GM12878 (cell line): ENCODE measurements at regions not wholly inside any gene's neighbourhood (a gene's known extent, or its start where the extent isn't known, plus 50 kb on each side); places are given as distances from the start of the nearest gene placed in this dataset.

Source experiments
- ATAC-seq: fragments of 200-7000 bp; cut with Tn5 transposase; 3 replicates; pipeline ENCODE4 v1.9.1; 2020; ENCODE audit warnings: mild to moderate bottlenecking, moderate library complexity
- BruUV-seq: library from RNA; stranded (reverse); fragments of 400-500 nt; replicated peaks from 2 replicates; lab custom pipeline; 2021; lab: Mats Ljungman, UMichigan
- CTCF ChIA-PET: fragments of 300-600 bp; sonication (Branson Sonifier 250); formaldehyde crosslinking; extraction: SDS; loops from one replicate; lab custom pipeline; 2021; ENCODE audit warnings: inconsistent platforms; lab: Yijun Ruan, JAX
- POLR2A ChIA-PET: fragments of 350-600 bp; formaldehyde crosslinking; extraction: SDS; loops from one replicate; lab custom pipeline; 2021; ENCODE audit warnings: inconsistent platforms; lab: Charles Lee
- RAD21 ChIA-PET: fragments of 300-600 bp; sonication (Branson Sonifier 250); formaldehyde crosslinking; loops from one replicate; lab custom pipeline; 2023; ENCODE audit warnings: antibody characterized with exemption; ENCODE audit not compliant: unreplicated experiment; lab: Charles Lee
- SMC1A ChIA-PET: fragments of 300-600 bp; sonication (Branson Sonifier 250); formaldehyde crosslinking; loops from one replicate; lab custom pipeline; 2023; ENCODE audit not compliant: unreplicated experiment, uncharacterized antibody; lab: Charles Lee
- DNase-seq: peaks from one replicate; pipeline ENCODE4 v3.0.0-alpha.2; 2011; ENCODE audit warnings: low read depth, low spot score
- FAIRE-seq: peaks from 3 replicates; lab custom pipeline; 2011; peaks lifted over from hg19 to GRCh38; lab: Jason Lieb, UNC
- H2AFZ ChIP-seq: 2 replicates; pipeline ENCODE4 v1.6.0; 2011; ENCODE audit warnings: low read depth, low read length, control low read depth; ENCODE audit not compliant: control insufficient read depth
- H3K27ac ChIP-seq: 2 replicates; pipeline ENCODE4 v1.5.1; 2011; ENCODE audit warnings: control low read depth; ENCODE audit not compliant: control insufficient read depth, insufficient read depth
- H3K27me3 ChIP-seq, 2 experiments: replicated peaks in 1 of 2; 2 replicates each; pipeline versions ENCODE4 v1.6.0 to v1.6.1; 2011; ENCODE audit warnings: low read length in 1 of 2; ENCODE audit not compliant: control insufficient read depth in 2 of 2, insufficient read depth in 2 of 2
- H3K36me3 ChIP-seq, 2 experiments: 2 replicates each; pipeline ENCODE4 v1.5.1; 2011; ENCODE audit warnings: low read length in 1 of 2; ENCODE audit not compliant: control insufficient read depth in 2 of 2, insufficient read depth in 2 of 2
- H3K4me1 ChIP-seq: 2 replicates; pipeline ENCODE4 v1.6.1; 2011; ENCODE audit warnings: mild to moderate bottlenecking, low read length, moderate library complexity, mixed read lengths; ENCODE audit not compliant: control insufficient read depth, insufficient read depth
- H3K4me2 ChIP-seq: 2 replicates; pipeline ENCODE4 v1.6.0; 2011; ENCODE audit warnings: control low read depth; ENCODE audit not compliant: control insufficient read depth, insufficient read depth
- H3K4me3 ChIP-seq: fragments of 200-600 bp; sonication (generic); 2 replicates; pipeline ENCODE4 v1.5.1; 2016
- H3K79me2 ChIP-seq: 2 replicates; pipeline ENCODE4 v1.6.0; 2011; ENCODE audit warnings: low read length; ENCODE audit not compliant: control insufficient read depth, insufficient read depth
- H3K9ac ChIP-seq: 2 replicates; pipeline ENCODE4 v1.8.0; 2011; ENCODE audit warnings: low read length, control low read depth, mixed read lengths; ENCODE audit not compliant: control insufficient read depth, insufficient read depth
- H3K9me3 ChIP-seq: replicated peaks from 3 replicates; pipeline ENCODE4 v1.5.1; 2011; ENCODE audit warnings: mild to moderate bottlenecking, low read length; ENCODE audit not compliant: control insufficient read depth, insufficient read depth
- H4K20me1 ChIP-seq: 2 replicates; pipeline ENCODE4 v1.6.0; 2011; ENCODE audit not compliant: control insufficient read depth, insufficient read depth
- CBX5 ChIP-seq: sonication (generic); IDR thresholded peaks from 2 replicates; pipeline ENCODE4 v1.6.1; 2016; ENCODE audit warnings: low read depth, moderate library complexity, mild to moderate bottlenecking, inconsistent platforms
- HDGF ChIP-seq: fragments of 450-650 bp; IDR thresholded peaks from 2 replicates; pipeline ENCODE4 v1.6.1; 2016; ENCODE audit warnings: antibody characterized with exemption
- MEF2B ChIP-seq: fragments of 450-650 bp; IDR thresholded peaks from 2 replicates; pipeline ENCODE4 v1.6.1; 2018; ENCODE audit warnings: mild to moderate bottlenecking, moderate library complexity; ENCODE audit not compliant: partially characterized antibody, poor library complexity, severe bottlenecking
- MTA2 ChIP-seq: fragments of 450-650 bp; IDR thresholded peaks from 2 replicates; pipeline ENCODE4 v1.6.1; 2016; ENCODE audit warnings: low read depth, mild to moderate bottlenecking, moderate library complexity
- MXI1 ChIP-seq: fragments of 150-350 bp; IDR thresholded peaks from 2 replicates; pipeline ENCODE4 v1.6.1; 2011; ENCODE audit warnings: low read depth, mild to moderate bottlenecking, inconsistent platforms, low read length, improper control_type of control experiment
- NR2F1 ChIP-seq: fragments of 450-650 bp; conservative IDR thresholded peaks from 2 replicates; pipeline ENCODE4 v1.6.1; 2017; ENCODE audit warnings: mild to moderate bottlenecking
- RAD21 ChIP-seq: IDR thresholded peaks from 2 replicates; pipeline ENCODE4 v1.6.1; 2011; ENCODE audit warnings: mild to moderate bottlenecking, low read depth, low read length, moderate library complexity; ENCODE audit not compliant: insufficient read depth
- RCOR1 ChIP-seq: conservative IDR thresholded peaks from 2 replicates; pipeline ENCODE4 v1.6.1; 2012; ENCODE audit warnings: low read depth, low read length, improper control_type of control experiment
- SUZ12 ChIP-seq: fragments of 200-600 bp; sonication (generic); IDR thresholded peaks from one replicate; pipeline ENCODE4 v1.6.1; 2018; ENCODE audit warnings: antibody characterized with exemption, mild to moderate bottlenecking; ENCODE audit not compliant: unreplicated experiment
- TCF12 ChIP-seq: IDR thresholded peaks from 2 replicates; pipeline ENCODE4 v1.6.1; 2011; ENCODE audit warnings: low read depth, mild to moderate bottlenecking, low read length
- WRNIP1 ChIP-seq: IDR thresholded peaks from 2 replicates; pipeline ENCODE4 v1.6.1; 2011; ENCODE audit warnings: low read depth, low read length, improper control_type of control experiment, borderline replicate concordance
- ZZZ3 ChIP-seq: IDR thresholded peaks from 2 replicates; pipeline ENCODE4 v1.6.1; 2011; ENCODE audit warnings: low read depth; ENCODE audit not compliant: control insufficient read depth, insufficient read length
- WGBS: methylation state at CpG from one replicate; pipeline ENCODE4 v1.1.6; 2016; ENCODE audit warnings: low lambda C conversion rate; ENCODE audit not compliant: insufficient replicate concordance, insufficient coverage; ENCODE audit errors: missing lambda C conversion rate; 5-methylcytosine and 5-hydroxymethylcytosine counted together
- in situ Hi-C: fragments of 300-500 bp; cut with MboI; formaldehyde crosslinking; loops from 9 replicates; pipeline ENCODE4 v1.14.3; 2018; ENCODE audit warnings: mixed read lengths
- intact Hi-C: fragments of 100-400 bp; cut with micrococcal nuclease; formaldehyde crosslinking; loops from one replicate; pipeline ENCODE4 v1.14.2; 2022; ENCODE audit not compliant: unreplicated experiment
- TF ChIP-seq, protein P1 (sequence below): fragments of 450-650 bp; IDR thresholded peaks from 2 replicates; pipeline ENCODE4 v1.6.1; 2016; ENCODE audit warnings: mild to moderate bottlenecking
- TF ChIP-seq, protein P2 (sequence below): fragments of 450-650 bp; IDR thresholded peaks from 2 replicates; pipeline ENCODE4 v1.6.1; 2018; ENCODE audit warnings: borderline replicate concordance, mild to moderate bottlenecking; ENCODE audit not compliant: partially characterized antibody
- TF ChIP-seq, protein P3 (sequence below): fragments of 450-650 bp; conservative IDR thresholded peaks from 2 replicates; pipeline ENCODE4 v1.6.1; 2017; ENCODE audit warnings: mild to moderate bottlenecking, moderate library complexity

DNA sequence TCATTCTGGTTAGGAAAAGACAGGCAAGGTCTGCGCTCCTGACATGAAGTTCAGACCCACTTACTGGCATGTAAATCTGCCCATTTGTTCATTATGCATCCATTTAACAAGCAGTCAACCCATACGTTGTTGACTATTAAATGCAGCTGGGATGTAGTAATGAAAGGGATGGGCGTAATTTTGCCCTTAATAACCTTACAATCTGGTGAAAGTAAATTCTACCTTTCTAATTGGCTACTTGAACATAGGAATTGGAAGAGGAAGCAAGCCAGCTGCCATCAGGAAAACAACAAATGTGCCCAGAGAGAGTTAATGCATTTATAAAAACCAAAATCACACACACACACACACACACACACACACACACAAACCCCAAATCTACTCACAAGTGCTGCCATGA is 170.2 kb upstream of the PITRM1 start:
- Histone ChIP-seq H3K36me3 (no peaks in the 10 kb centered on the region), H3K4me3 (no peak overlapping the region), H3K9me3 (no peaks in the 10 kb centered on the region), H3K79me2 (no peaks in the 10 kb centered on the region), H3K27me3 (peaks cover 0 to 1% of the 10 kb centered on the region in 2 experiments; a peak in 1 of 4 replicates), H3K4me1 (no peaks in the 10 kb centered on the region), H3K9ac (no peak overlapping the region), H3K4me2 (no peak overlapping the region), H4K20me1 (no peaks in the 10 kb centered on the region), H2AFZ (no peak overlapping the region), H3K27ac (no peak overlapping the region)
- WGBS, result 36% methylated on average over 3 of the region's 3 CpGs
- ChIA-PET CTCF (no interaction called here), RAD21 (no interaction called here), SMC1A (interaction anchor here (0.9 to 1.1 kb wide), 2 partner anchors 19 to 390 kb away, joined by 3 read pairs; no protein-coding TSS in a partner anchor), POLR2A (no interaction called here)
- DNase-seq, result no peak
- in situ Hi-C loops, result no loop called here
- FAIRE-seq, result no peak
- BruUV-seq, result no TSS peak
- intact Hi-C loops, result no loop called here
- ATAC-seq, result no peak
- no peak for TF ChIP-seq MXI1
- no peak for TF ChIP-seq RAD21
- TF ChIP-seq RCOR1, result no peak
- TF ChIP-seq ZZZ3, result no peak
- TF ChIP-seq, protein P1, sequence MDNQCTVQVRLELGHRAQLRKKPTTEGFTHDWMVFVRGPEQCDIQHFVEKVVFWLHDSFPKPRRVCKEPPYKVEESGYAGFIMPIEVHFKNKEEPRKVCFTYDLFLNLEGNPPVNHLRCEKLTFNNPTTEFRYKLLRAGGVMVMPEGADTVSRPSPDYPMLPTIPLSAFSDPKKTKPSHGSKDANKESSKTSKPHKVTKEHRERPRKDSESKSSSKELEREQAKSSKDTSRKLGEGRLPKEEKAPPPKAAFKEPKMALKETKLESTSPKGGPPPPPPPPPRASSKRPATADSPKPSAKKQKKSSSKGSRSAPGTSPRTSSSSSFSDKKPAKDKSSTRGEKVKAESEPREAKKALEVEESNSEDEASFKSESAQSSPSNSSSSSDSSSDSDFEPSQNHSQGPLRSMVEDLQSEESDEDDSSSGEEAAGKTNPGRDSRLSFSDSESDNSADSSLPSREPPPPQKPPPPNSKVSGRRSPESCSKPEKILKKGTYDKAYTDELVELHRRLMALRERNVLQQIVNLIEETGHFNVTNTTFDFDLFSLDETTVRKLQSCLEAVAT, result no peak
- TF ChIP-seq, protein P2, sequence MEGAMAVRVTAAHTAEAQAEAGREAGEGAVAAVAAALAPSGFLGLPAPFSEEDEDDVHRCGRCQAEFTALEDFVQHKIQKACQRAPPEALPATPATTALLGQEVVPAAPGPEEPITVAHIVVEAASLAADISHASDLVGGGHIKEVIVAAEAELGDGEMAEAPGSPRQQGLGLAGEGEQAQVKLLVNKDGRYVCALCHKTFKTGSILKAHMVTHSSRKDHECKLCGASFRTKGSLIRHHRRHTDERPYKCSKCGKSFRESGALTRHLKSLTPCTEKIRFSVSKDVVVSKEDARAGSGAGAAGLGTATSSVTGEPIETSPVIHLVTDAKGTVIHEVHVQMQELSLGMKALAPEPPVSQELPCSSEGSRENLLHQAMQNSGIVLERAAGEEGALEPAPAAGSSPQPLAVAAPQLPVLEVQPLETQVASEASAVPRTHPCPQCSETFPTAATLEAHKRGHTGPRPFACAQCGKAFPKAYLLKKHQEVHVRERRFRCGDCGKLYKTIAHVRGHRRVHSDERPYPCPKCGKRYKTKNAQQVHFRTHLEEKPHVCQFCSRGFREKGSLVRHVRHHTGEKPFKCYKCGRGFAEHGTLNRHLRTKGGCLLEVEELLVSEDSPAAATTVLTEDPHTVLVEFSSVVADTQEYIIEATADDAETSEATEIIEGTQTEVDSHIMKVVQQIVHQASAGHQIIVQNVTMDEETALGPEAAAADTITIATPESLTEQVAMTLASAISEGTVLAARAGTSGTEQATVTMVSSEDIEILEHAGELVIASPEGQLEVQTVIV, result no peak
- TF ChIP-seq HDGF, result no peak
- no peak for TF ChIP-seq CBX5
- no peak for TF ChIP-seq TCF12
- TF ChIP-seq MTA2, result no peak
- TF ChIP-seq SUZ12, result no peak
- TF ChIP-seq, protein P3, sequence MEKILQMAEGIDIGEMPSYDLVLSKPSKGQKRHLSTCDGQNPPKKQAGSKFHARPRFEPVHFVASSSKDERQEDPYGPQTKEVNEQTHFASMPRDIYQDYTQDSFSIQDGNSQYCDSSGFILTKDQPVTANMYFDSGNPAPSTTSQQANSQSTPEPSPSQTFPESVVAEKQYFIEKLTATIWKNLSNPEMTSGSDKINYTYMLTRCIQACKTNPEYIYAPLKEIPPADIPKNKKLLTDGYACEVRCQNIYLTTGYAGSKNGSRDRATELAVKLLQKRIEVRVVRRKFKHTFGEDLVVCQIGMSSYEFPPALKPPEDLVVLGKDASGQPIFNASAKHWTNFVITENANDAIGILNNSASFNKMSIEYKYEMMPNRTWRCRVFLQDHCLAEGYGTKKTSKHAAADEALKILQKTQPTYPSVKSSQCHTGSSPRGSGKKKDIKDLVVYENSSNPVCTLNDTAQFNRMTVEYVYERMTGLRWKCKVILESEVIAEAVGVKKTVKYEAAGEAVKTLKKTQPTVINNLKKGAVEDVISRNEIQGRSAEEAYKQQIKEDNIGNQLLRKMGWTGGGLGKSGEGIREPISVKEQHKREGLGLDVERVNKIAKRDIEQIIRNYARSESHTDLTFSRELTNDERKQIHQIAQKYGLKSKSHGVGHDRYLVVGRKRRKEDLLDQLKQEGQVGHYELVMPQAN, result no peak
- TF ChIP-seq NR2F1, result no peak
- no peak for TF ChIP-seq WRNIP1
- no peak for TF ChIP-seq MEF2B
